Neuronal stem cell (in vitro differentiated cells): ENCODE measurements at regions not wholly inside any gene's neighbourhood (a gene's known extent, or its start where the extent isn't known, plus 50 kb on each side); places are given as distances from the start of the nearest gene placed in this dataset.

Experiments
- DNase-seq: peaks from one replicate; pipeline ENCODE4 v3.0.0-alpha.2; 2013; ENCODE audit warnings: low spot score
- H2AFZ ChIP-seq: one replicate; pipeline ENCODE4 v1.6.1; 2013; ENCODE audit warnings: mild to moderate bottlenecking, low read length, inconsistent platforms
- H2AK5ac ChIP-seq: 2 replicates; pipeline ENCODE4 v1.6.1; 2013; ENCODE audit warnings: low read depth, mild to moderate bottlenecking, inconsistent platforms, low read length, moderate library complexity, mixed read lengths
- H2BK120ac ChIP-seq: 2 replicates; pipeline ENCODE4 v1.6.1; 2013; ENCODE audit warnings: low read depth, mild to moderate bottlenecking, inconsistent platforms, low read length, moderate library complexity, mixed read lengths
- H2BK12ac ChIP-seq: one replicate; pipeline ENCODE4 v1.6.1; 2013; ENCODE audit warnings: low read length, inconsistent platforms
- H2BK15ac ChIP-seq: 2 replicates; pipeline ENCODE4 v1.6.1; 2013; ENCODE audit warnings: mild to moderate bottlenecking, low read length, inconsistent platforms, mixed read lengths
- H2BK5ac ChIP-seq: one replicate; pipeline ENCODE4 v1.6.1; 2013; ENCODE audit warnings: inconsistent platforms, mild to moderate bottlenecking, low read length, moderate library complexity
- H3K14ac ChIP-seq: one replicate; pipeline ENCODE4 v1.6.1; 2013; ENCODE audit warnings: low read length, inconsistent platforms
- H3K18ac ChIP-seq: 2 replicates; pipeline ENCODE4 v1.6.1; 2013; ENCODE audit warnings: low read length, inconsistent platforms
- H3K23ac ChIP-seq: 2 replicates; pipeline ENCODE4 v1.6.1; 2013; ENCODE audit warnings: low read depth, mild to moderate bottlenecking, mixed read lengths, low read length, inconsistent platforms; ENCODE audit not compliant: poor library complexity
- H3K27ac ChIP-seq: replicated peaks from 3 replicates; pipeline ENCODE4 v1.5.1; 2013; ENCODE audit warnings: low read length, inconsistent platforms
- H3K27me3 ChIP-seq, 3 experiments: 2 replicates each; pipeline ENCODE4 v1.6.1; 2013; ENCODE audit warnings: low read length in 3 of 3, mild to moderate bottlenecking in 2 of 3, inconsistent platforms in 1 of 3, low read depth in 1 of 3, mixed read lengths in 1 of 3, moderate library complexity in 1 of 3; ENCODE audit not compliant: control insufficient read depth in 3 of 3, insufficient read depth in 3 of 3
- H3K36me3 ChIP-seq, 2 donors: replicated peaks in 1 of 2; 2 replicates each; pipeline ENCODE4 v1.6.1; 2013; ENCODE audit warnings: low read length in 2 of 2; ENCODE audit not compliant: control insufficient read depth in 2 of 2, insufficient read depth in 2 of 2
- H3K4ac ChIP-seq: 2 replicates; pipeline ENCODE4 v1.6.1; 2013; ENCODE audit warnings: inconsistent platforms, mild to moderate bottlenecking, low read length, moderate library complexity
- H3K4me1 ChIP-seq, 2 donors: 1 replicate in 1 of 2; 2 replicates in 1 of 2; pipeline ENCODE4 v1.6.1; 2013; ENCODE audit warnings: low read length in 2 of 2, low read depth in 1 of 2; ENCODE audit not compliant: control insufficient read depth in 2 of 2, insufficient read depth in 1 of 2
- H3K4me2 ChIP-seq: one replicate; pipeline ENCODE4 v1.6.1; 2013; ENCODE audit warnings: mild to moderate bottlenecking, low read length, inconsistent platforms; ENCODE audit not compliant: insufficient read depth, poor library complexity, severe bottlenecking
- H3K4me3 ChIP-seq, 2 donors: 2 replicates each; pipeline ENCODE4 v1.5.1; 2013; ENCODE audit warnings: low read length in 2 of 2, mild to moderate bottlenecking in 2 of 2, inconsistent platforms in 1 of 2, moderate library complexity in 1 of 2
- H3K79me1 ChIP-seq: one replicate; pipeline ENCODE4 v1.6.1; 2013; ENCODE audit warnings: low read depth, mild to moderate bottlenecking, inconsistent platforms, low read length, moderate library complexity
- H3K9ac ChIP-seq: one replicate; pipeline ENCODE4 v1.6.1; 2013; ENCODE audit warnings: mild to moderate bottlenecking, low read depth, low read length, inconsistent platforms; ENCODE audit not compliant: poor library complexity
- H3K9me3 ChIP-seq, 2 donors: replicated peaks in 1 of 2; 2 replicates each; pipeline versions ENCODE3 to v1.6.1; 2013; ENCODE audit warnings: low read length in 2 of 2, mild to moderate bottlenecking in 2 of 2, inconsistent platforms in 1 of 2, low read depth in 1 of 2, mixed read lengths in 1 of 2, moderate library complexity in 1 of 2; ENCODE audit not compliant: control insufficient read depth in 2 of 2, insufficient read depth in 1 of 2
- H4K8ac ChIP-seq: one replicate; pipeline ENCODE4 v1.6.1; 2013; ENCODE audit warnings: low read depth, mild to moderate bottlenecking, inconsistent platforms, low read length, moderate library complexity
- H4K91ac ChIP-seq: one replicate; pipeline ENCODE4 v1.6.1; 2013; ENCODE audit warnings: low read length, low read depth, mild to moderate bottlenecking, inconsistent platforms; ENCODE audit not compliant: poor library complexity
- WGBS, 2 donors: extraction: QIAGEN DNeasy Blood & Tissue Kit; methylation state at CpG; one replicate each; pipeline ENCODE4 v1.1.7; 2013; ENCODE audit warnings: missing lambda C conversion rate in 2 of 2, mixed read lengths in 1 of 2; ENCODE audit not compliant: insufficient read length in 2 of 2, insufficient replicate concordance in 1 of 2; ENCODE audit errors: extremely low coverage in 2 of 2; 5-methylcytosine and 5-hydroxymethylcytosine counted together

DNA sequence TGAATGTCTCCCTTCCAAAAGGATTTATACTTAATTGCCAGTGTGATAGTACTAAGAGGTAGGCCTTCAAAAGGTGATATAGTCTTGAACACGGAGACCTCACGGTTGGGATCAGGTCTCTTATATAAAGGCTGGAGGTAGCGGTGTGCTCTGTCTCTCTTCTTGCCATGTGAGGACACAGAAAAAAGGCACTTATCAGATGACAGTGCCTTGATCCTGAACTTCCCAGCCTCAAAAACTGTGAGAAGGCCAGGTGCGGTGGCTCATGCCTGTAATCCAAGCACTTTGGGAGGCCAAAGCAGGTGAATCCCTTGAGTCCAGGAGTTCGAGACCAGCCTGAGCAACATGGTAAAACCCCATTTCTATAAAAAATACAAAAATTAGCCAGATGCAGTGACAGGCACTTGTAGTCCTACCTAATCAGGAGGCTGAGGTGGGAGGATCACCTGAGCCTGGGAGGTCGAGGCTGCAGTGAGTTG is 108.9 kb upstream of the TOP3B start:
- Histone ChIP-seq H2BK12ac (no peak overlapping the region), H3K14ac (no peak overlapping the region), H3K27ac (no peak overlapping the region)

DNA sequence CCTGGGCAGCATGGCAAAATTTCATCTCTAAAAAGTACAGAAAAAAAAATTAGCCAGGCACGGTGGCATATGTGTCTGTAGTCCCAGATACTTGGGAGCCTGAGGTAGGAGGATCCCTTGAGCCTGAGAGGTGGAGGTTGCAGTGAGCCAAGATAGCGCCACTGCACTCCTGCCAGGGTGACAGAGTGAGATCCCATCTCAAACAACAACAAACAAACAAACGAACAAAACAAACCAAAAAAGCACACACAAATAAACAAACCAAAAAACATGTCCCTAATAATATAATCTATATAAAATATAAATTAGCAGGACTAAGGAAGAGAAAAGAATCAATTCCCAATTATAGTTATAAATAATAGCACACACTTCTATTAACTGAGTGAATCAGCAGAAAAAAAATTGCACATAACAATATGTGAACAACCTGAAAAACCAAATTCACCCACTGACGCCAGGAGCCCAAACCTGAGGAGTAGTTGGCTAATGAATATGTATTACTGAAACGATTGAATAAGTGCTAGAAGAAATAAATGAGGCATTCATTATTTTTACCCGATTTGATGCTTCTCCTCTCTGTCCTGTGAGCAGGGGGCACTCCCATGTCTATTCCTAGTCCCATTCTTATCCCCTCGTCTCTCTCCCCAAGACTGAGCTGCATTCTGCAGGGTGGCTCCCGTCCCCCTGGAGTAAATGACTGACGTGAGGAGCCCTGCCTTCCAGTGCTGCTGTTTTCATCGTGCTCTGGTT is 108.2 kb upstream of the TOP3B start:
- H3K14ac ChIP-seq, result no peak overlapping the region
- H3K79me1 ChIP-seq, result no peaks in the 10 kb centered on the region
- DNase-seq, result no peak
- no peak overlapping the region for H3K4me2 ChIP-seq
- H2BK5ac ChIP-seq, result no peak overlapping the region
- no peak overlapping the region for H2AK5ac ChIP-seq
- H3K18ac ChIP-seq, result no peak overlapping the region
- H2AFZ ChIP-seq, result no peak overlapping the region
- peaks cover 0 to 48% (median 45%) of the 10 kb centered on the region in 3 experiments for H3K27me3 ChIP-seq
- H2BK12ac ChIP-seq, result no peak overlapping the region
- 100% methylated on average over 1 of the region's 10 CpGs; no CpG with 5 or more reads in 1 of the 2 donors for WGBS, 2 donors
- H4K8ac ChIP-seq, result no peak overlapping the region
- no peak overlapping the region for H2BK15ac ChIP-seq
- no peak overlapping the region for H4K91ac ChIP-seq
- no peak overlapping the region for H2BK120ac ChIP-seq
- no peaks in the 10 kb centered on the region for H3K4me1 ChIP-seq
- H3K36me3 ChIP-seq, result no peaks in the 10 kb centered on the region
- H3K23ac ChIP-seq, result no peak overlapping the region
- no peak overlapping the region for H3K9ac ChIP-seq
- no peak overlapping the region for H3K4me3 ChIP-seq
- H3K4ac ChIP-seq, result no peak overlapping the region
- peaks cover 0 to 2% of the 10 kb centered on the region in 2 donors for H3K9me3 ChIP-seq
- no peak overlapping the region for H3K27ac ChIP-seq

More for the DNA sequence above, 108.9 kb upstream of the TOP3B start:
- Histone ChIP-seq H3K4me2 (no peak overlapping the region), H4K8ac (no peak overlapping the region), H2AK5ac (no peak overlapping the region), H3K18ac (no peak overlapping the region), H3K4ac (no peak overlapping the region), H3K27me3 (peaks cover 0 to 46% (median 41%) of the 10 kb centered on the region in 3 experiments), H2BK120ac (no peak overlapping the region), H3K4me3 (no peak overlapping the region), H3K79me1 (no peaks in the 10 kb centered on the region), H2BK5ac (no peak overlapping the region), H3K23ac (no peak overlapping the region), H2BK15ac (no peak overlapping the region), H3K36me3 (no peaks in the 10 kb centered on the region), H4K91ac (no peak overlapping the region), H3K9ac (no peak overlapping the region), H3K9me3 (peaks cover 0 to 2% of the 10 kb centered on the region in 2 donors), H3K4me1 (no peaks in the 10 kb centered on the region), H2AFZ (no peak overlapping the region)
- no CpG with 5 or more reads among the region's 6 CpGs for WGBS, 2 donors
- DNase-seq, result no peak

GRCh38 chr22:22089459-22090308 is 107.1 kb upstream of the TOP3B start:
- Histone ChIP-seq H4K8ac (no peak overlapping the region), H2AK5ac (no peak overlapping the region), H3K79me1 (no peaks in the 10 kb centered on the region), H3K4ac (no peak overlapping the region), H2BK5ac (no peak overlapping the region), H4K91ac (no peak overlapping the region), H3K4me2 (no peak overlapping the region), H3K18ac (no peak overlapping the region), H3K23ac (no peak overlapping the region), H3K27me3 (peaks cover 0 to 49% (median 37%) of the 10 kb centered on the region in 3 experiments), H3K14ac (no peak overlapping the region), H2BK15ac (no peak overlapping the region), H3K27ac (no peak overlapping the region), H3K9ac (no peak overlapping the region), H2AFZ (no peak overlapping the region), H3K4me1 (no peaks in the 10 kb centered on the region), H2BK12ac (no peak overlapping the region), H2BK120ac (no peak overlapping the region), H3K4me3 (no peak overlapping the region), H3K36me3 (no peaks in the 10 kb centered on the region), H3K9me3 (peaks cover 0 to 2% of the 10 kb centered on the region in 2 donors)
- no CpG with 5 or more reads among the region's 3 CpGs for WGBS, 2 donors
- DNase-seq, result no peak
